H1 (cell line): ENCODE measurements at regions not wholly inside any gene's neighbourhood (a gene's known extent, or its start where the extent isn't known, plus 50 kb on each side); places are given as distances from the start of the nearest gene placed in this dataset.

Source experiments
- CTCF ChIA-PET: fragments of 300-600 bp; sonication (Branson Sonifier 250); formaldehyde crosslinking; loops from one replicate; lab custom pipeline; 2021; ENCODE audit not compliant: partially characterized antibody; lab: Charles Lee
- POLR2A ChIA-PET: fragments of 300-600 bp; sonication (Branson Sonifier 250); formaldehyde crosslinking; loops from one replicate; lab custom pipeline; 2021; ENCODE audit warnings: inconsistent platforms; ENCODE audit not compliant: partially characterized antibody; lab: Charles Lee
- DNase-seq, 2 experiments: peaks; one replicate each; pipeline versions ENCODE4 v3.0.0 to v3.0.0-alpha.2; 2010 to 2022; ENCODE audit warnings: low spot score in 2 of 2, low read depth in 1 of 2, mixed read lengths in 1 of 2
- FAIRE-seq: peaks from 2 replicates; lab custom pipeline; 2011; peaks lifted over from hg19 to GRCh38; lab: Jason Lieb, UNC
- H2AFZ ChIP-seq: 2 replicates; pipeline ENCODE4 v1.8.1; 2012; ENCODE audit warnings: low read length, inconsistent platforms
- H2AK5ac ChIP-seq: 2 replicates; pipeline ENCODE4 v1.6.1; 2013; ENCODE audit warnings: low read depth, low read length
- H2BK120ac ChIP-seq: replicated peaks from 2 replicates; pipeline ENCODE3; 2013; ENCODE audit warnings: low read depth, low read length, inconsistent platforms
- H2BK12ac ChIP-seq: 2 replicates; pipeline ENCODE4 v1.6.1; 2013; ENCODE audit warnings: low read depth, low read length
- H2BK15ac ChIP-seq: 2 replicates; pipeline ENCODE4 v1.6.1; 2013; ENCODE audit warnings: low read length
- H2BK20ac ChIP-seq: 2 replicates; pipeline ENCODE4 v1.6.1; 2013; ENCODE audit warnings: low read length
- H2BK5ac ChIP-seq: 2 replicates; pipeline ENCODE4 v1.6.1; 2013; ENCODE audit warnings: low read depth, low read length
- H3K14ac ChIP-seq: 2 replicates; pipeline ENCODE4 v1.6.1; 2013; ENCODE audit warnings: inconsistent platforms; ENCODE audit not compliant: insufficient read length
- H3K18ac ChIP-seq: 2 replicates; pipeline ENCODE4 v1.6.1; 2013; ENCODE audit warnings: low read length; ENCODE audit errors: extremely low read depth
- H3K23ac ChIP-seq: 2 replicates; pipeline ENCODE4 v1.6.1; 2013; ENCODE audit warnings: inconsistent platforms; ENCODE audit not compliant: insufficient read length
- H3K23me2 ChIP-seq: 2 replicates; pipeline ENCODE4 v1.6.1; 2013; ENCODE audit warnings: low read depth, low read length
- H3K27ac ChIP-seq: 2 replicates; pipeline ENCODE4 v1.6.1; 2011; ENCODE audit warnings: low read depth, low read length, inconsistent platforms
- H3K27me3 ChIP-seq, 4 experiments: replicated peaks in 1 of 4; 1 replicate in 1 of 4; 2 replicates in 3 of 4; pipeline versions ENCODE4 v1.6.1 to v1.8.1; 2011 to 2013; ENCODE audit warnings: low read length in 3 of 4, mild to moderate bottlenecking in 3 of 4, inconsistent platforms in 2 of 4, mixed read lengths in 2 of 4, moderate library complexity in 1 of 4; ENCODE audit not compliant: control insufficient read depth in 3 of 4, insufficient read depth in 3 of 4; ENCODE audit errors: extremely low read depth in 1 of 4
- H3K36me3 ChIP-seq, 4 experiments: 2 replicates each; pipeline versions ENCODE4 v1.6.1 to v1.8.1; 2011 to 2013; ENCODE audit warnings: mild to moderate bottlenecking in 4 of 4, low read length in 3 of 4, moderate library complexity in 2 of 4, control low read depth in 1 of 4, inconsistent platforms in 1 of 4; ENCODE audit not compliant: insufficient read depth in 4 of 4, control insufficient read depth in 2 of 4
- H3K4ac ChIP-seq: replicated peaks from 2 replicates; pipeline ENCODE3; 2013; ENCODE audit warnings: low read length, low read depth, mixed read lengths, inconsistent platforms; ENCODE audit not compliant: insufficient read length
- H3K4me1 ChIP-seq, 4 experiments: replicated peaks in 1 of 4; 1 replicate in 1 of 4; 2 replicates in 3 of 4; pipeline versions ENCODE4 v1.6.1 to v1.8.1; 2011 to 2013; ENCODE audit warnings: low read length in 3 of 4, inconsistent platforms in 2 of 4, mixed read lengths in 1 of 4; ENCODE audit not compliant: insufficient read depth in 4 of 4, control insufficient read depth in 3 of 4
- H3K4me2 ChIP-seq, 2 experiments: 2 replicates each; pipeline versions ENCODE4 v1.6.1 to v1.8.1; 2011 to 2013; ENCODE audit warnings: low read depth in 2 of 2, low read length in 2 of 2, control low read depth in 1 of 2, inconsistent platforms in 1 of 2, mild to moderate bottlenecking in 1 of 2; ENCODE audit not compliant: insufficient read depth in 1 of 2
- H3K4me3 ChIP-seq, 4 experiments: fragments of 200-600, 300-600 bp in 1 of 4; sonication (generic), shearing (Covaris generic), sonication (Bioruptor Twin) in 1 of 4; 2 replicates each; pipeline versions ENCODE4 v1.5.1 to v1.8.1; 2011 to 2016; ENCODE audit warnings: low read length in 4 of 4, low read depth in 3 of 4, control low read depth in 2 of 4, inconsistent platforms in 2 of 4, mild to moderate bottlenecking in 2 of 4, mixed read lengths in 1 of 4, moderate library complexity in 1 of 4; ENCODE audit not compliant: insufficient read depth in 2 of 4; ENCODE audit errors: extremely low read depth in 1 of 4
- H3K56ac ChIP-seq: replicated peaks from 2 replicates; pipeline ENCODE3; 2013; ENCODE audit warnings: low read depth, mild to moderate bottlenecking, mixed read lengths, low read length, inconsistent platforms; ENCODE audit not compliant: insufficient read length
- H3K79me1 ChIP-seq: 2 replicates; pipeline ENCODE4 v1.6.1; 2013; ENCODE audit warnings: low read depth, low read length, control low read depth
- H3K79me2 ChIP-seq, 2 experiments: 2 replicates each; pipeline versions ENCODE4 v1.6.1 to v1.8.1; 2012 to 2013; ENCODE audit warnings: low read length in 2 of 2, mild to moderate bottlenecking in 2 of 2, inconsistent platforms in 1 of 2; ENCODE audit not compliant: insufficient read depth in 2 of 2, control insufficient read depth in 1 of 2
- H3K9ac ChIP-seq, 4 experiments: replicated peaks in 1 of 4; 1 replicate in 1 of 4; 2 replicates in 3 of 4; pipeline versions ENCODE4 v1.6.1 to v1.8.1; 2011 to 2013; ENCODE audit warnings: low read depth in 3 of 4, low read length in 3 of 4, control low read depth in 2 of 4, mild to moderate bottlenecking in 2 of 4, moderate library complexity in 2 of 4, inconsistent platforms in 1 of 4; ENCODE audit errors: extremely low read depth in 1 of 4
- H3K9me3 ChIP-seq, 2 experiments: 2 replicates each; pipeline versions ENCODE4 v1.6.1 to v1.8.1; 2012 to 2013; ENCODE audit warnings: mild to moderate bottlenecking in 2 of 2, moderate library complexity in 2 of 2, control low read depth in 1 of 2, inconsistent platforms in 1 of 2, low read depth in 1 of 2, low read length in 1 of 2, mixed read lengths in 1 of 2; ENCODE audit not compliant: insufficient read depth in 2 of 2
- H4K20me1 ChIP-seq, 2 experiments: replicated peaks in 1 of 2; 2 replicates each; pipeline versions ENCODE3 to v1.8.1; 2011 to 2013; ENCODE audit warnings: inconsistent platforms in 2 of 2, low read length in 2 of 2, mild to moderate bottlenecking in 1 of 2; ENCODE audit not compliant: insufficient read depth in 2 of 2, control insufficient read depth in 1 of 2
- H4K5ac ChIP-seq: 2 replicates; pipeline ENCODE4 v1.6.1; 2013; ENCODE audit warnings: low read length, low read depth, mixed read lengths, inconsistent platforms; ENCODE audit not compliant: insufficient read length
- H4K8ac ChIP-seq: 2 replicates; pipeline ENCODE4 v1.8.0; 2013; ENCODE audit warnings: mild to moderate bottlenecking, moderate library complexity, low read length, inconsistent platforms; ENCODE audit not compliant: insufficient read depth; ENCODE audit errors: extremely low read depth
- H4K91ac ChIP-seq: replicated peaks from 2 replicates; pipeline ENCODE3; 2013; ENCODE audit warnings: low read length, mixed read lengths, inconsistent platforms; ENCODE audit not compliant: insufficient read length
- BCL11A ChIP-seq, 2 experiments: IDR thresholded peaks; one replicate each; pipeline ENCODE4 v1.6.1; 2011; ENCODE audit warnings: low read depth in 2 of 2, low read length in 2 of 2, mild to moderate bottlenecking in 2 of 2
- CHD2 ChIP-seq: IDR thresholded peaks from 2 replicates; pipeline ENCODE4 v1.6.1; 2012; ENCODE audit warnings: low read length, improper control_type of control experiment
- EZH2 ChIP-seq: fragments of 200-600 bp; sonication (generic); IDR thresholded peaks from 2 replicates; pipeline ENCODE4 v1.7.1; 2012; ENCODE audit warnings: low read depth, mild to moderate bottlenecking, moderate library complexity, low read length, inconsistent platforms; ENCODE audit not compliant: severe bottlenecking
- RFX5 ChIP-seq: IDR thresholded peaks from 2 replicates; pipeline ENCODE4 v1.6.1; 2011; ENCODE audit warnings: low read depth, low read length, improper control_type of control experiment, borderline replicate concordance
- SIX5 ChIP-seq: IDR thresholded peaks from 2 replicates; pipeline ENCODE4 v1.6.1; 2011; ENCODE audit warnings: mild to moderate bottlenecking, low read depth, low read length
- WGBS, 2 experiments: shearing (Covaris generic) in 1 of 2; methylation state at CpG; one replicate each; pipeline versions ENCODE4 v1.1.6 to v1.1.7; 2013 to 2015; ENCODE audit warnings: low lambda C conversion rate in 2 of 2, mixed read lengths in 2 of 2, inconsistent platforms in 1 of 2, low coverage in 1 of 2, missing lambda C conversion rate in 1 of 2; ENCODE audit not compliant: insufficient replicate concordance in 2 of 2, insufficient coverage in 1 of 2, insufficient read length in 1 of 2; ENCODE audit errors: extremely low coverage in 1 of 2, missing lambda C conversion rate in 1 of 2; 5-methylcytosine and 5-hydroxymethylcytosine counted together

GRCh38 chr7:106561666-106562411 is 99.1 kb downstream of the CCDC71L start:
- no peak overlapping the region for H3K27ac ChIP-seq
- H3K27me3 ChIP-seq, result no peaks in the 10 kb centered on the region
- no peaks in the 10 kb centered on the region for H3K36me3 ChIP-seq
- H2BK12ac ChIP-seq, result no peak overlapping the region
- H3K4me1 ChIP-seq, result no peaks in the 10 kb centered on the region
- H2BK120ac ChIP-seq, result no peak overlapping the region
- no peaks in the 10 kb centered on the region for H3K23me2 ChIP-seq
- no peaks in the 10 kb centered on the region for H3K79me2 ChIP-seq
- H2AFZ ChIP-seq, result no peak overlapping the region
- 92% methylated on average over 4 of the region's 4 CpGs; no CpG with 5 or more reads in 1 of the 2 experiments for WGBS, 2 experiments
- ChIA-PET CTCF (no interaction called here), POLR2A (no interaction called here)
- H4K20me1 ChIP-seq, result no peaks in the 10 kb centered on the region
- H2BK20ac ChIP-seq, result no peak overlapping the region
- no peak for DNase-seq
- no peak overlapping the region for H2BK5ac ChIP-seq
- H3K4me2 ChIP-seq, result no peak overlapping the region
- no peak overlapping the region for H3K56ac ChIP-seq
- H3K79me1 ChIP-seq, result no peaks in the 10 kb centered on the region
- H4K5ac ChIP-seq, result no peak overlapping the region
- H3K9me3 ChIP-seq, result no peaks in the 10 kb centered on the region
- no peak overlapping the region for H3K4ac ChIP-seq
- H3K23ac ChIP-seq, result no peak overlapping the region
- no peak overlapping the region for H2AK5ac ChIP-seq
- H3K9ac ChIP-seq, result no peak overlapping the region
- no peak overlapping the region for H2BK15ac ChIP-seq
- no peak overlapping the region for H3K4me3 ChIP-seq
- no peak overlapping the region for H4K8ac ChIP-seq
- H4K91ac ChIP-seq, result no peak overlapping the region
- H3K14ac ChIP-seq, result no peak overlapping the region
- FAIRE-seq, result no peak
- no peak overlapping the region for H3K18ac ChIP-seq
- TF ChIP-seq CHD2 (no peak), EZH2 (no peak), SIX5 (no peak), RFX5 (no peak), BCL11A (IDR thresholded peaks at IDR 0.05; ENCODE audit: low read depth in 2 of 2, low read length in 2 of 2) (no peak)
